ENCODE measurements at regions not wholly inside any gene's neighbourhood (a gene's known extent, or its start where the extent isn't known, plus 50 kb on each side); places are given as distances from the start of the nearest gene placed in this dataset.

DNA sequence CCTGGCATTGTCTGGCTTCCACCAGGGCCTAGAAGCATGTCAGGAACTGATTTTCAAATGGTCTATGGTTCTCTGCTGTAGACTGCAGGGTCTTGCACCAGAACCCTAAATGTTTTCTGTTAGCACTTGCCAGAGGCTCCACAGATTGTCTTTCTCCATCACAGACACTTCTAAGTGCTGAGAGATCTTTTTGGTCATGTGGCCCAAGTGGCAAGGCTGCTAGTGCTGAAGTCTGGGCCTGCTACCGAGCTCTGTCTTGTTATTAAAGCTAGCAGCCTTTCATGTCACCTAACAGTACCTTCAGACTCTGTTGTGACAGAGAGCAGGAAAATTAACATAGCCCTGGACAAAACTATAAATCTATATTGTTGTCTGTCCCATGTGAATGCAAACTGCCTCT is 120.7 kb upstream of the BACH2 start:
- TF ChIP-seq, protein P1, sequence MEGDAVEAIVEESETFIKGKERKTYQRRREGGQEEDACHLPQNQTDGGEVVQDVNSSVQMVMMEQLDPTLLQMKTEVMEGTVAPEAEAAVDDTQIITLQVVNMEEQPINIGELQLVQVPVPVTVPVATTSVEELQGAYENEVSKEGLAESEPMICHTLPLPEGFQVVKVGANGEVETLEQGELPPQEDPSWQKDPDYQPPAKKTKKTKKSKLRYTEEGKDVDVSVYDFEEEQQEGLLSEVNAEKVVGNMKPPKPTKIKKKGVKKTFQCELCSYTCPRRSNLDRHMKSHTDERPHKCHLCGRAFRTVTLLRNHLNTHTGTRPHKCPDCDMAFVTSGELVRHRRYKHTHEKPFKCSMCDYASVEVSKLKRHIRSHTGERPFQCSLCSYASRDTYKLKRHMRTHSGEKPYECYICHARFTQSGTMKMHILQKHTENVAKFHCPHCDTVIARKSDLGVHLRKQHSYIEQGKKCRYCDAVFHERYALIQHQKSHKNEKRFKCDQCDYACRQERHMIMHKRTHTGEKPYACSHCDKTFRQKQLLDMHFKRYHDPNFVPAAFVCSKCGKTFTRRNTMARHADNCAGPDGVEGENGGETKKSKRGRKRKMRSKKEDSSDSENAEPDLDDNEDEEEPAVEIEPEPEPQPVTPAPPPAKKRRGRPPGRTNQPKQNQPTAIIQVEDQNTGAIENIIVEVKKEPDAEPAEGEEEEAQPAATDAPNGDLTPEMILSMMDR (IDR thresholded peaks at IDR 0.05): no peak
- no peak for TF ChIP-seq ZFX (IDR thresholded peaks at IDR 0.05; ENCODE audit: borderline replicate concordance)

Data from 22Rv1 (cell line).